ENCODE measurements at regions not wholly inside any gene's neighbourhood (a gene's known extent, or its start where the extent isn't known, plus 50 kb on each side); places are given as distances from the start of the nearest gene placed in this dataset.
"Not testable (repeated sequence)": the region's sequence is repeated elsewhere in the genome, so short reads cannot be mapped to it uniquely, and the experiment has no call there.

DNA sequence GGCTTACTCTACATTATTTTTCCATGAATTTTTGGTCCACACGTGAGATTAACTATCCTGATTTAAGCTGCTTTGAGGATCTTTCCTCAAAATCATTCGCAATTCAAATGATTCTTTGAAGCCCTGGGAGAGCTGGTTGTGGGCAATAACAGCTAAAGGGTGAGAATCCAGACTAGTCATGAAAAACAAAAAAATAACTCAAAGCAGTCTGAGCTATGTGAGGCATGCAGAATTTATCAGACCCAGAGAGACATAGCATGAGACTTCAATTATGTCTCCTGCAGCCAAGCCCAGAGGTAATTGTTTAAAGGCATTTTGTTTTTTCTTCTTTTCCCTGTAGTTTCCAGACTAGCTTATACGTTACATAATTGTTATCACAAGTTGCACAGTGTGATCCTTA is 517.3 kb upstream of the PTCHD4 start:
- no peak for DNase-seq

DNA sequence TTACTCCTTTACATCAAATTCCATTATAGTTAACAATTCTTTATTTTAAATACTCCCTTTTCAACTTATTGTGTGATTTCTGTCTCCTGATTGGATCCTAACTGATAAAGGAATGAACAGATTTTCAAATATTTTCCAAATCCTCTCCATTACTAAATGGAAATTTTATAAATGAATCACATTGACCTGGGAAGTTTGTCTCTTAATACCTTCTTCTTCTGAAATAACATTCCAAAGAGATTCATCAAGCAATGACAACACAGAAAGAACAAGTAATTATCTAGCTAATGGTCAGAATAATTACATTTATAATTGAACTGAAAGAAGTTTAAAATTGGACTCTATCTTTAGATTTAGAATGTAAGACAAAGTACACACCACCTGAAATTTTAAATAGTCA is 515.4 kb upstream of the PTCHD4 start:
- DNase-seq, result no peak

DNA sequence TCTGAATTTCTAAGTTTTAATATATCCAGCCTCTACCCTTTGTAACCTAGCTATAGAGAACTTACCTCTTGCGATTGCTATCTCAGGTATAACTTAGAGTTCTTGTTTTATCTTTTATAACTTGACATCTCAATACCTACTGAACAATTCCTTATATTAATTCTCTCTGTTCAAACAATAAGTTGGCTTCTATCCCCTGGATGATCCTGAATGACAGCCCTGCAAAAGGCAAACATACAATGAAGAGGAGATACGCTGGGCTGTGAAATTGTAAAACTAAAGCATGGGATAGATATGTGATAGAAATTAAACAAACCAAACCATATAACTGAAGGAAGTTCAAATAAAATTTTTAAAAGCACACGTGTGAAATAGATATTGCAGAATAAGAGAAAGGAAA is 513.6 kb upstream of the PTCHD4 start:
- DNase-seq, result no peak

DNA sequence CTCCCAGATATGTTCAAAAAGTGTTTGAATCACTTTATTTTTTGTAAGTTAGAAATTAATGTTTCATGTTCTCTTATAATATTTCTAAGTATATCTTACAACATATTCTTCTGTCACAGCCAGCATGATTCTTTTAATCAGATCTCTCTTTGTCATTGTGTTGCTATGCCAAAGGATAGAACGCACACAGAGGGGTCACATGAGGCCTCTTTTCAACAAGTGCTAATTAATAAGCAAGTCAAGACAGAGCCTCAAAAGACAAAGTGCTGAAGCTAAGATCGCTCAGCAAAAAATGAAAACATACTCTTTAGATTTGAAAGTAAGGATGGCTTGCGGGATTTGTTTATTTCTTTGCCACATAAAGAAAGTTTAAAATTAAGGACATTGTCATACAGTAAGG is 508.8 kb upstream of the PTCHD4 start:
- no peak for DNase-seq

GRCh38 chr6:48615041-48615440 is 504.0 kb upstream of the PTCHD4 start:
- DNase-seq, result no peak

- no peak for DNase-seq
Measured at GRCh38 chr6:48614326-48614725, 503.3 kb upstream of the PTCHD4 start.

DNA sequence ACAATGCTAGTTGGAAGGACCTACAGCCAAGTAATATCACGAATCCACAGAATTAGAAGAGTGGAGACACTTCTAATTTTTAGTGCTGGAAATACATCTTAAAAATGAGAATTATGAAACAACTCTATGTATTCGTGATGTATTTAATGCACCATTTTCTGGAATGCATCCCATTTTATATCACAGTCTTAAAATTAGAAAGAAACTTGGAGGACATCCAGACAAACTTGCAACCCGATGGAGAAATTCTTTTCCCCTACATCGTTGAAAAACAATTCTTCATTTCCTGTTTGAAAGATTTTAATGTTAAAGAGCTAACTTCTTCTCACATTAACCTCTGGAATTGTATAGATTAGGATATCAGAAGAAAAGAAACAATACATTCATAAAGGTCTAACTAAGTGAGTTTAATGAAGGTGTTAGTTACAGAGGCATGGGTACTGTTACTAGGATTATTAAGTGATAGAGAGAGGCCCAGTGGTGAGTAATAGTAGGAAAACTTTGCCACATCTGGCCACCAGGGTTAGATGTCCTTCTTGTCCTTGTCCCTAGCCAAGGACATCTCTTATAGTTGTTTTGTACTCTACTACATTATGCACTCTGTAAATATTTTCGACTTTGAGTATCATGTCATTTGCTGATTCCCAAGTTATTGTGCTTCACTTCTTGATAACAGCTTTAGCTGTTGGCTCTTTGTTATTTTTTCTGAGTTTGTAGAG is 502.4 kb upstream of the PTCHD4 start:
- DNase-seq, result no peak

DNA sequence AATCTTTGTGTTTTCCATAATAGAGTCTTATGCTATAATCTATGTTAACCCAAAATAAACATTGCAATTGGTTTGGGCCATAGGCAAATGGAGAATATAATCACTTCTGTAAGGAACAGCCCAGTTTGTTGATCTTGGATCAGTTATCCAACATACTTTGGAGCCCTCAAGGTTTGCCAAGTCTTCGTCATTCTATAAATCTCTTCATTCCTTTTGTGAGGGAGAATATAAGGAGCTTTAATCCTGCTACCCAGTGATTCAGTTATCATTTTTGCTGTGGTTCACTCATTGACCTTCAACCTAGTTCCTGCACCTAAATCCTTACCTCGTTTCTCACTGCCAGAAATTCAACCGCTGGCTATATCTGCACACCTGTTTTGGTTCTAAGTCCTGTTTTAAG is 500.3 kb upstream of the PTCHD4 start:
- no peak for DNase-seq

GRCh38 chr6:48610846-48611245 is 499.8 kb upstream of the PTCHD4 start:
- no peak for DNase-seq

DNA sequence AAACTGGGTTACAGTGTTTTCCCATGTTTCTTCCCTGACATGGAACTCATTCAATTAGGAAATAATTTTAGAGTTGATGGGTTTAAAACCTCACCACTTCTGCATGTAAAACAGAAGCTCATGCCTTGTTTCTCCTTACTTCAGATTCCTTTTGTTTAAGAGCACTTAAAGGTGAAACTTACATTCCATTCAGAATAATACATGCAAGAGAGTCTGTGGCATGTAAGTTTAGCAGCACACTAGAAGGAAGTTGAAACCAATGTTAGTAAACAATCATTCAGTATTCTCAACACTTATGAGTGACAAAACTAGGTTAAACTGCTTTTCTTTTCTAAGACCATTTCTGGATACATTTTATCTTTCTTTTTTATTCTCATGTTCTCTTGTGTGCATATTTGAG is 495.6 kb upstream of the PTCHD4 start:
- no peak for DNase-seq

DNA sequence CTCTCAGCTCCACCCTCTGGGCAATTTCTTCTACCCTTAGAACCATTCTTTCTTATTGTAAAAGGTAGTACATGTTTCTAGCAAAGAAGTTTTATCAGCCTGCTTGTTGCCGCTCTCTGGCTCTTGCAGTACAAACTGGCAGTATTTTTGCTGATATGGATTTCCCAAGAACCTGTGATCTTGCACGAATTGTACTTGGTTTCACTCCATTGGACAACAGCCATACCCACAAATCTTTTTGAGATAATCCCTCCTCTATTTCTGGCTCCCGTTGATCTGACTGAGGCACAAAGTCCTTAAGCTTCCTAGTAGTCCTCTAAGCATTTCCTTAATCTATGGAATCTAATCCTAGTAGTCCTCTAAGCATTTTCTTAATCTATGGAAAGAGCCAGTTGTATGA is 487.0 kb upstream of the PTCHD4 start:
- DNase-seq, result no peak

DNA sequence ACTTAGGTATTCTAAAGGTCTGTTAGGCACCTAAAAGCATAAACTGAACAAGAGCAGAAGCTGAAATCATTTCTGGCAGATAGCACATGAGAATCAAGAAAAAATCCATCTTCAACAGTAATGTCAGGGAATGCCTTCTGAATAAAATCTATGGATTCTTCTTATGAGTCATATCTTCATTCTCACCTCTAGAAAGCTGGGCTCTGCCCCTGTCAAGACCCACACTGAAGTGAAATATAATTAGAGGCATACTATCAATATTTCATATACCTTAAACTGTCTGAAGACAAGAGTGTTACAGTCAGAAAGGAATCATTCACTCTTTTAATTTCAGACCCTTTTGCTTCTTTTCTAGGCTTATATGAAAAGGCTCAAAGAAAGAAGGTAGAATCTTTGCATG is 485.8 kb upstream of the PTCHD4 start:
- DNase-seq, result no peak

DNA sequence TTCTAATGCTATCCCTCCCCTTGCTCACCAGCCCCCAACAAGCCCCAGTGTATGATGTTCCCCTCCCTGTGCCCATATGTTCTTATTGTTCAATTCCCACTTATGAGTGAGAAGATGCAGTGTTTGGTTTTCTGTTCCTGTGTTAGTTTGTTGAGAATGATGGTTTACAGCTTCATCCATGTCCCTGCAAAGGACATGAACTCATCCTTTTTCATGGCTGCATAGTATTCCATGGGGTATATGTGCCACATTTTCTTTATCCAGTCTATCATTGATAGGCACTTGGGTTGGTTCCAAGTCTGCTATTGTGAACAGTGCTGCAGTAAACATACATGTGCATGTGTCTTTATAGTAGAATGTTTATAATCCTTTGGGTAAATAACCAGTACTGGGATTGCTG is 480.2 kb upstream of the PTCHD4 start:
- not testable (repeated sequence) for DNase-seq

- DNase-seq, result no peak
Measured at GRCh38 chr6:48584846-48585245, 473.8 kb upstream of the PTCHD4 start.

DNA sequence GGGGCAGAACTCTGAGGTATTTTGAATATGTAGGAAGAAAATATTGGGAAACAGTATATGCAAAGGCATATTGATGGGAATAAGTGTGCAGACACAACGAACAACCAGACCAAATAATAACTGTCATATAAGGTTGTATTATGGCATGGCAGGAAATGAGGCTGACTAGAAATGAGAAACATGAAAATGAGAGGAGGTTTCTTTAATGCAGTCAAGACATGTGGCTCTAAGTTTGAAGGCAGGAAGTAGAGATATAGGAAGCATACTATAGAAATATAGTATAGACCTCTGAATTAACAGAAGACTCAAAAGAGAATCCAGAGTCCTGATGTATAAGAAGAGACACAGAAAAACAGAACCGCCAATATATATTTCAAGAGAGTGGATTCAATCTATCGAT is 459.7 kb upstream of the PTCHD4 start:
- no peak for DNase-seq

GRCh38 chr6:48568856-48569255 is 457.9 kb upstream of the PTCHD4 start:
- no peak for DNase-seq

- no peak for DNase-seq
Measured at GRCh38 chr6:48567016-48567415, 456.0 kb upstream of the PTCHD4 start.

GRCh38 chr6:48564036-48564820 is 453.2 kb upstream of the PTCHD4 start:
- no peak for DNase-seq

- no peak for DNase-seq
Measured at GRCh38 chr6:48563433-48563832, 452.4 kb upstream of the PTCHD4 start.

- no peak for DNase-seq
Measured at GRCh38 chr6:48560408-48560807, 449.4 kb upstream of the PTCHD4 start.

DNA sequence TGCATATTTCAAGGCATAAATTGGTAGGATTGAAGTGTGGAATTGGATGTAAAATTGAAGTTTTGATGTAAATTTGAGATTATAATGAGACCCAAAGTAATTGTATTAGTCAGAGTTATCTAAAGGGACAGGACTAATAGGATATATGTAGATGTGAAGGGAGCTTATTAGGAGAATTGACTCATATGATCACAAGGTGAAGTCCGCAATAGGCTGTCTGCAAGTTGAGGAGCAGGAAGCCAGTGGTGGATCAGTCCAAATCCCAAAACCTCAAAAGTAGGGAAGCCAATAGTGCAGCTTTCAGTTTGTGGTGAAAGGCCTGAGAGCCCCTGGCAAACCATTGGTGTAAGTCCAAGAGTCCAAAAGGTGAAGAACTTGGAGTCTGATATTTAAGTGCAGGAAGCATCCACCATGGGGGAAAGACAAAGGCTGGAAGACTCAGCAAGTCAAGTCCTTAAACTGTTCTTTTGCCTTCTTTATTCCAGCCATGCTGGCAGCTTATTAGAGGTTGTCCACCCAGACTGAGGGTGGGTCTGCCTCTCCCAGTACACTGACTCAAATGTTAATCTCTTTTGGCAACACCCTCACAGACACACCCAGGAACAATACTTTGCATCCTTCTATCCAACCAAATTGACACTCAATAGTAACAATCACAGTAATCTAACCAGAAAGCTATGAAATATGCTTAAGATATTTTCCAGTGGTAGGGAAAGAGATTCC is 442.6 kb upstream of the PTCHD4 start:
- DNase-seq, result no peak

- DNase-seq, result no peak
Measured at GRCh38 chr6:48552905-48553304, 441.9 kb upstream of the PTCHD4 start.

DNA sequence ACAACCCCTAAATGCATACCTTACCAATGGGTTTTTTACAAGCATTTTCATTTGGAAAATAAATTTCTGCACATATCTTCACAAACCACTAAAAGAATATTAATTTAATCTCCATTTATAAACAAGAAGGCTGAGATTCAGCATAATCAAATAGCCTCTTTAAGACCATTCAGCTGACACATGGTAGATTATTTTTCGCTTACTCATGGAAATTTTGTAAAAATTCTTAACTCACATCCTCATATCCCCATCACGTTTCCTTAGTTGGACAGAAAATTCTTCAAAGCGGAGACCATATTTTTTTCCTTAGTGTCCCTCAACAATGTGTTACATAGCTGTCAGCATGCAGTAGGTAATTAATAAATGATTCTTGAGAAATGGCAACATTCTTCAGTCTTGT is 439.6 kb upstream of the PTCHD4 start:
- DNase-seq, result no peak
